WERI-Rb-1 (cell line): ENCODE measurements at regions not wholly inside any gene's neighbourhood (a gene's known extent, or its start where the extent isn't known, plus 50 kb on each side); places are given as distances from the start of the nearest gene placed in this dataset.

ENCODE experiments used
- DNase-seq: peaks from one replicate; pipeline ENCODE4 v3.0.0-alpha.2; 2020
- H3K27ac ChIP-seq: fragments of 250-450 bp; sonication (Bioruptor Pico); 2 replicates; pipeline ENCODE4 v1.5.1; 2020; ENCODE audit warnings: mild to moderate bottlenecking, moderate library complexity
- H3K27me3 ChIP-seq: fragments of 250-450 bp; sonication (Bioruptor Pico); 2 replicates; pipeline ENCODE4 v1.5.1; 2021; ENCODE audit warnings: mild to moderate bottlenecking, low read depth, moderate library complexity; ENCODE audit not compliant: insufficient read depth, severe bottlenecking
- H3K36me3 ChIP-seq: fragments of 250-450 bp; sonication (Bioruptor Pico); 2 replicates; pipeline ENCODE4 v1.5.1; 2020; ENCODE audit warnings: mild to moderate bottlenecking, moderate library complexity
- H3K4me3 ChIP-seq: 2 replicates; pipeline ENCODE4 v1.5.1; 2011; ENCODE audit warnings: low read depth, mild to moderate bottlenecking, control low read depth, low read length
- H3K9me3 ChIP-seq: fragments of 250-450 bp; sonication (Bioruptor Pico); 2 replicates; pipeline ENCODE4 v1.5.1; 2021; ENCODE audit warnings: mild to moderate bottlenecking, moderate library complexity; ENCODE audit not compliant: severe bottlenecking
- CTCF ChIP-seq: IDR thresholded peaks from 2 replicates; pipeline ENCODE4 v1.5.1; 2011; ENCODE audit warnings: low read depth, mild to moderate bottlenecking, control low read depth, inconsistent platforms, low read length

DNA sequence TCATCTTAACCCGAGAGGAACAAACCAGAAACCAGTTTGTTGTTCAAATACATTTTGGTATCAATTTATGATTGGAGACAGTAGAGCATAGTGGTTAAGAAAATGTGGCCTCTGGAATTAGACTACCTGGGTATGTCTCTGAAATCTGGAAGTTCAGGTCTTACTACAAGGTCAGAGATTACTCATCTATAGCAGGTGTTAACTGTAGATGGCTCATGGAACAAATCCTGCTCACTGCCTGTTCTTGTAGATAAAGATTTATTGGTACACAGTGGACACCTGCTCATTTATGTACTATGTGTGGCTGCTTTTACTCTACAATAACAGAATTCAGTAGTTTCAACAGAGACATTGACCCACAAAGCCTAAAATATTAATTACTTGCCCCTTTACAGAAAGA lies 413.3 kb downstream of the CNTN6 start:
- Histone ChIP-seq H3K9me3 (no peaks in the 10 kb centered on the region), H3K4me3 (no peak overlapping the region), H3K27ac (no peak overlapping the region), H3K36me3 (no peaks in the 10 kb centered on the region), H3K27me3 (no peaks in the 10 kb centered on the region)
- no peak for TF ChIP-seq CTCF
- DNase-seq = no peak

DNA sequence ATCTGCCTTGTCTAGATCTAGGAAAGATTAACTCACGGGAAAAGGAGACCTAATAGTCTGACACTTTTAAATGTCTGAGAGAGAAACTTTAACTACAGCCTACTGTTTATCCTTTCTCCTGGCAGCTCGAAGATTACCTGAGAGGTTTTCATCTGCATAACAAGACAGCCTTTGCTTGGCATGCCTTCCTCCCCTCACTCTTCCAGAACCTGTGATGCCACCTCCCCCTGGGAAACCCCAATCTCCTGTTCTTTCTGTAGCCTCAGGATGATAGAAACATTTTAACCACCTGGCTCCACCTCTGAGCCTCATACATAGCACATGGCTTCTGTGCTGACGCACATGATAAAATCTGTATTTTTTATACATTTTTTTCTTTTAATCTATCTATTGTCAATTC lies 420.8 kb downstream of the CNTN6 start:
- Histone ChIP-seq H3K36me3 (no peaks in the 10 kb centered on the region), H3K27me3 (no peaks in the 10 kb centered on the region), H3K27ac (no peak overlapping the region), H3K9me3 (no peaks in the 10 kb centered on the region), H3K4me3 (no peak overlapping the region)
- DNase-seq = no peak
- TF ChIP-seq CTCF = no peak

GRCh38 chr3:1515882-1516281 lies 423.1 kb downstream of the CNTN6 start:
- DNase-seq = no peak
- H3K27me3 ChIP-seq = no peaks in the 10 kb centered on the region
- H3K36me3 ChIP-seq = no peaks in the 10 kb centered on the region
- no peak overlapping the region for H3K4me3 ChIP-seq
- no peaks in the 10 kb centered on the region for H3K9me3 ChIP-seq
- no peak overlapping the region for H3K27ac ChIP-seq
- TF ChIP-seq CTCF = no peak

DNA sequence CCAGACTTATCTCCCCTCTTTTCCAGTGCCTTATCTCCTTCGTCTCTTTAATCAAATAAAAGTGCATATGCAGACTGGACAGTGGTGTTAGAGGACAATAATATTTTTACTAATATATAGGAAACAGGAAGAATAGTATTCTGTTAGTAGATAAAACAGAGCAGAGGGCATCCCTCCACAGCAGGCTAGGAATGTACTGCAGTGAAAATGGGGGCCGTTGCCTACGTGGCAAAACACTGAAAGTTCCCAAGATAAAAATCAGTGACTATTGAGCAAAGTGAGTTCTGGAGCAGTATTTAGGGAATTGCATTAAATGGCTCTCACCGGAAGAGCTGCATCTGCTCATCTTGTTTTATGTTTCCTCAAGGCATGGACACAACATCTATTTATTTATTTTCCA lies 435.0 kb downstream of the CNTN6 start:
- no peak for DNase-seq
- TF ChIP-seq CTCF = no peak
- Histone ChIP-seq H3K27ac (no peak overlapping the region), H3K36me3 (no peaks in the 10 kb centered on the region), H3K9me3 (no peaks in the 10 kb centered on the region), H3K27me3 (no peaks in the 10 kb centered on the region), H3K4me3 (no peak overlapping the region)

DNA sequence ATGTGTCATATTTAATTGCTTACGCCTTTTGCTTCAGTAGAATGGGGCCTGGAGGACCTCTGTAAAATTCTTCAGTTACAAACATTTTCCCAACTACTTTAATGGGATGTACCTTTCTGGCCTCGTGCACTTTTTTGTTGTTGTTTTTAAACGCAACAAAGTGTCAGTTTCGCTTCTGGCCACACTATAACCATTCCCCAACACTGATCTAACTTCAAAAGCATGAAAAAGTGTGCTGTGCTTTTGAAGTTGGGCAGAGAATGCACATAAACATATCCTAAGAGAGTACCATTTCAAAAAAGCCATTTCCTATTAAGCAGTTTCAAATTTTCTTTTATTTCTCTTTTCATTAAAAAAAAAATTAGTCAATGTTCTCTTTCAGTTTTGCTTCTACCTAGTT lies 435.8 kb downstream of the CNTN6 start:
- no peak for DNase-seq
- Histone ChIP-seq H3K27ac (no peak overlapping the region), H3K36me3 (no peaks in the 10 kb centered on the region), H3K9me3 (no peaks in the 10 kb centered on the region), H3K4me3 (no peak overlapping the region), H3K27me3 (no peaks in the 10 kb centered on the region)
- TF ChIP-seq CTCF = no peak

DNA sequence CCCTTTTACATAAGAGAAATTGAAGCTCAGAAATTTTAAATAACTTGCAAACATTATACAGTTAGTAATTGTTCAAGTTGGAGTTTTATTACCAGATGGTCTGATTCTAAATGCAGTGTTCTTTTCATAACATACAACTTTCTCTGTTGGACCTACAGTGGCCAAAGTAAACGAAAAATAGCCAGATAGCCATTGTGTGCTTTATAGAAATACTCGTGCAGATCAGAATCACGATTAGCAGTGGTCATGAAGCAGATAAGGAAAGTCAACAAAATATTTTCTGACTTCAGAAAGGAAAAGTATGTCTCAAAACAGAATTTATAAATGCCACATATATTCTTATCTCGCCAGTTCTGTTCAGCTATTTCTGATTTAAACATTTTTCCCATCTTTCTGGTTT lies 436.9 kb downstream of the CNTN6 start:
- H3K27ac ChIP-seq = no peak overlapping the region
- H3K36me3 ChIP-seq = no peaks in the 10 kb centered on the region
- H3K27me3 ChIP-seq = no peaks in the 10 kb centered on the region
- no peak for TF ChIP-seq CTCF
- no peak overlapping the region for H3K4me3 ChIP-seq
- DNase-seq = no peak
- no peaks in the 10 kb centered on the region for H3K9me3 ChIP-seq
